CD4-positive, alpha-beta T cell treated with Interleukin-6 for 4 hours (primary cell): ENCODE measurements at regions not wholly inside any gene's neighbourhood (a gene's known extent, or its start where the extent isn't known, plus 50 kb on each side); places are given as distances from the start of the nearest gene placed in this dataset.
"Not testable (repeated sequence)": the region's sequence is repeated elsewhere in the genome, so short reads cannot be mapped to it uniquely, and the experiment has no call there.

Experiments
- DNase-seq: peaks from one replicate; pipeline ENCODE4 v3.0.0-alpha.2; 2020; ENCODE audit warnings: mixed read lengths

DNA sequence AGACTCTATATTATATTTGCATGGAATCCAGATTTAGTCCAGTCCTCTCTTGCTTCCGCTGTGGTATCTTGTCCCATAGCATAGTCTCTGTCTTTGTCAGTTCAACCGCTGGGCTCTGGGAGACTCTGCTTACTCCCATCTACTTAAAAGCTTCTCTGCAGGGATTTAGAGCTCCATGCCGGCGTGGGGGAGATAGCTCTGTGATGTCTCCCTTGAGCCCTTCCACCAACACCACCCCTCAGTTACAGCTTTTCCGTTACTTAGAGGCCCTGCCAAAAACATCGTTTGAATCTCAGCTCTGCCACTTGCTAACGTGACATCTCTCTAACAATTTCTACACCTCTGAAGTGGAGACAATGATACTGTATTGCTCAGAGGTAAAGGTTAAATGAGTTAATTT, 306.1 kb upstream of the ZNF608 start:
- no peak for DNase-seq

GRCh38 chr5:125053179-125053578, 306.7 kb upstream of the ZNF608 start:
- DNase-seq, result no peak

DNA sequence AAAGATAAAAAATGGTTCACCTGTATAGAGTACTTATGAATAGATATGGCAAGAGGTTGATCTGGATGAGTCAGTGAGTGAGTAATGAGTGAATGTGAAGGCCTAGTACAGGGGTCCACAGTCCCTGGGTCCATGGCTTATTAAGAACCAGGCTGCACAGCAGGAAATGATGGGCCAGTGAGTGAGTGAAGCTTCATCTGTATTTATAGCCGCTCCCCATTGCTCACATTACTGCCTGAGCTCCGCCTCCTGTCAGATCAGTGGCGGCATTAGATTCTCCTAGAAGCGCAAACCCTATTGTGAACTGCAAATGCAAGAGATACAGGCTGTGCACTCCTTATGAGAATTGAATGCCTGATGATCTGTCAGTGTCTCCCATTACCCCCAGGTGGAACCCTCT, 307.7 kb upstream of the ZNF608 start:
- DNase-seq, result no peak

GRCh38 chr5:125056671-125057485, 310.4 kb upstream of the ZNF608 start:
- no peak for DNase-seq

GRCh38 chr5:125057912-125058826, 311.7 kb upstream of the ZNF608 start:
- DNase-seq, result no peak

GRCh38 chr5:125059255-125060002, 313.0 kb upstream of the ZNF608 start:
- DNase-seq, result no peak

DNA sequence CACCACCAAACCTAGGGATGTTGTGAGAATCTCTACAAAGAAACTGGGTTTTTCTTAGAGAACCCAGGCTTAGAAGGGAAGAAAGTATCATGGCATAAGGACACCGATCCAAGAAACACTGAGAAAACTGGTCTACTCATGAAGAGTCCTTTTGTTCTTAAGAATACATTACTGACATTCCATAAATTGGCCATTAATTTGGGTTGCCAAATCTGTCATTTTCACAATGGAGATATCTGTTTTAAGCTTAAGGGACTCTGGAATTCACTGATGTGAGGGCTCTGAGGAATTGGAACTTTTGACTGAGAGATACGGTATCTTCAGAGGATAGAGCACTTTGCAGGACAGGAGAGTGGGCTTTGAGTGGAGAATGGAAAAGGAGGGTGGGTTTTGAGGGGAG, 315.3 kb upstream of the ZNF608 start:
- DNase-seq, result no peak

DNA sequence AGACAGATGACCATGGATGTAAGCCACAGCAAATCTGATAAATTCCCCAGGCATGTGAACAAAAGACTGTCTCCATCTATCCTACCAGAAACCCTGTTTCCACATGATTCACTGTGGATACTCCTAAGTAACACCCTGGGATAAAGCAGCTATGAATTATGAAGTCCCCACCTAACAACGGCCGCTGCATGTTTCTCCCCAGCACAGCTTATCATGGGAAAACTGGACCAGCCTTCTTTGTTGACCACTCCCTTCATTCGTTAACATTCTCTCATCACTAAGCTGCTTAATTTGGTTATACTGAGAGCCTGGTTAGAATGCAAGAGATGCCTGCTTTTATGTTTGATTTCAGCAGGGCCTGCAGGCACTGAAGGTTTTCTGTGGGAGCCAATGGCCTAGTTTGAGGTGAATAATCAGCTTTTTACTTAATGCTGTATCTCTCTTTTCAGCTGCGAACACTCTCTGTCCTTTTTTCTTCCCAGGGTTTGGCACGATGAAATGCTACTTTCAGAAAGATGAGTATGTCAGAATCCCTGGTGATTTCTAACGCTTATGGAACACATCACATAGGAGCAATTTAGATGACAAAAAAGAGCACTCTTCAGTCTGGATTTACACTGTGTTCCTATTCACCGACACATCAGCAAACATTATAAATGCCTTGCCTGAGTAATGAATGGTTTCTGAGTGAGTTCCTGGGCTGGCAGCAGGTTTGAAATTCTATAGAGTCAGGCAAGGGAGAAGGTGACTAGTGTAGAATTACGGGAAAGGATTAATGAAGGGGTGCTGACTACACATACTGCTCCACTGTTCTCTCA, 318.4 kb upstream of the ZNF608 start:
- no peak for DNase-seq

- no peak for DNase-seq
Measured at GRCh38 chr5:125065741-125066140, 319.3 kb upstream of the ZNF608 start.

GRCh38 chr5:125070961-125071360, 324.5 kb upstream of the ZNF608 start:
- no peak for DNase-seq

DNA sequence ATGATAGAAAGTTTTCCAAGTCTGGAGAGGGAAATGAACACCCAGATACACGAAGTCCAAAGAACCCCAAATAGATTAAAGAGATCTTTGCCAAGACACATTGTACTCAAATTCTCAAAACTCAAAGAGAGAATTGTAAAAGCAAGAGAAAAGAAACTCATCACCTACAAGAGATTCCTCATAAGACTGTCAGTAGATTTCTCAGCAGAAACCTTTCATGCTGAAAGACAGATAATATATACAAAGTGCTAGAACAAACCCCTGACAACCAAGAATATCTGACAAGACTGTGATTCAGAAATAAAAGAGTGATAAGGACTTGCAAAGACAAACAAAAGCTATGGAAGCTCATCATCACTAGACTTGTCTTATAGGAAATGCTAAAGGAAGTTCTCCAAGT, 326.7 kb upstream of the ZNF608 start:
- DNase-seq, result no peak

DNA sequence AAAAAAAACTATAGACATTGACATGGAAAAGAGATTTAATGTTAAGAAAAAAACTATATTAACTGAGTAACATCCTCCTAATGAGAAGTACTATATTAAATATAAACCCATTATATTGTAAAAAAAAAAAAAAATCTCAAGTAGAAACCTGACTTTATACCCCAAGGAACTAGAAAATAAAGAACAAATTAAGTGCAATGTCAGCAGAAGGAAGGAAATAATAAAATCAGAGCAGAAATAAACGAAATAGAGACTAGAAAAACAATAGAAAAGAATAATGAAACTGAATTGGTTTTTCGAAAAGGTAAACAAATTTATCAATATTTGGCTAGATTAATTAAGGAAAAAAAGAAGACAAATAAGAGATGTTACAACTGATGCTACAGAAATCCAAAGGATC, 329.1 kb upstream of the ZNF608 start:
- no peak for DNase-seq

DNA sequence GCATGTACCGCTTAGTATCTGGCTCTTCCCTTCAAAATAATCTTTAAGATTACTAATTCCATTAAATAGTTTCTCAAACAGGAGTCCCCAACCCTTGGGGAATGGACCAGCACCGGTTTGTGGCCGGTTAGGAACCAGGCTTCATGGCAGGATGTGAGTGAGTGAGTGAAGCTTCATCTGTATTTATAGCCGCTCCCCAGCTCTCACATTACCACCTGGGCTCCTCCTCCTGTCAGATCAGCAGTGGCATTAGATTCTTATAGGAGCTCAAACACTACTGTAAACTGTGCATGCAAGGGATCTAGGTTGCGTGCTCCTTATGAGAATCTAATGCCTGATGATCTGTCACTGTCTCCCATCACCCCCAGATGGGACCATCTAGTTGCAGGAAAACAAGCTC, 332.6 kb upstream of the ZNF608 start:
- DNase-seq, result not testable (repeated sequence)

GRCh38 chr5:125081101-125081500, 334.7 kb upstream of the ZNF608 start:
- no peak for DNase-seq

DNA sequence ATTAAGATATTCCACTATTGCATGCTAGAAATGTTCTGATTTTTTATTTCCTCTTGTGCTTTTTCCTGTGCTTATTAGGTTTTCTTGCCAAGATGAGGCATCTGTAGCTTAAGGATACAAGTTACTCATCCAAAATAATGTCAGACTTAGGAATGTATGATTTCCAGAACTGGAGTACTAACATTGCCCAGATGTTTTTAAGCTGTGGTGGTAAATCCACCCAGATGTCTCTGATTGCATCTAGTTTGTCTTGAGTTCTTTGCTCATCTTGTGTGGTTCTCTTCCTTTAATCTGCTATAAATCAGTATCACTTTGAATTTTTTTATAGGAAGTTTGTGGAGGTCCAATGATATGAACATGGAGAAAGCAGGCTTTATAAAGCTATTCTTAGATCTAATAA, 337.5 kb upstream of the ZNF608 start:
- DNase-seq, result no peak

DNA sequence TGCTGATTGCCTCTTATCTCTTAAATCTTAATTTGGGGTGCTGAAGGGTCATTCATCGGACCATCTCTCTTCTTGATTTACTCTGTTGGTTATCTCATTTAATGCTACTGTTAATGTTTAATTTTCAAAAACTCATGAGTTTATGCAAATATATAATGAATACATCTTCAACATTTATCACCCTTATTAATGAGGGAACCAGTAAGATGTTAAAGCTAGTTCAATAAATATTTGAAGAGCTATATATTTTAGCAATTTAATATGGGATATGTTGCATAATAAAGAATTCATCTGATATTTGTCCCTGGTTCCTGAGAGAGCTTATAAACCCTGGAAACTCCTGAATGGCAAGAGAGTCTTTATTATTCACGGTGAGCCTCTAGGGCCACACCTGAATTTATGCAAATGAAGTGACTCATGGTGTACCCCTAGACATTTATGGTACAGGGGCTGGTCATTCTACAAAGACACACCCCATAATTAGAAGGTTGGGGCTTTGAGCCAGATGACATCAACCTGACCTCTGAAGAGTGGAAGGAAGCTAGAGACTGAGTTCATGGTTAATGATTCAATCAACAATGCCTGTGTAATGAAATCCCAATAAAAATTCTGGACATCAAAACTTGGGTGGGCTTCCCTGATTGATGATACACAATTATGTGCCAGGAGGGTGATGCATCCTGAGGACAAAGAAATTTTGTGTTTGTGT, 339.5 kb upstream of the ZNF608 start:
- DNase-seq, result no peak

GRCh38 chr5:125088522-125089105, 342.2 kb upstream of the ZNF608 start:
- DNase-seq, result no peak

DNA sequence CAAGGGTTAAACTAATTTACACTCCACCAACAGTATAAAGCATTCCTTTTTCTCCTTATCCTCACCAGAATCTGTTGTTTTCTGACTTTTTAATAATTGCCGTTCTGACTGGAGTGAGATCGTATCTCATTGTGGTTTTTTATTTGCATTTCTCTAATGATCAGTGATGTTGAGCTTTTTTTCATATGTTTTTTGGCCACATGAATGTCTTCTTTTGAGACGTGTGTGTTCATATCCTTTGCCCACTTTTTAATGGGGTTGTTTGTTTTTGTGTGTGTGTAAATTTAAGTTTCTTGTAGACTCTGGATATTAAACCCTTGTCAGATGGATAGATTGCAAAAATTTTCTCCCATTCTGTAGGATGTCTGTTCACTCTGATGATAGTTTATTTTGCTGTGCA, 345.7 kb upstream of the ZNF608 start:
- DNase-seq, result not testable (repeated sequence)

DNA sequence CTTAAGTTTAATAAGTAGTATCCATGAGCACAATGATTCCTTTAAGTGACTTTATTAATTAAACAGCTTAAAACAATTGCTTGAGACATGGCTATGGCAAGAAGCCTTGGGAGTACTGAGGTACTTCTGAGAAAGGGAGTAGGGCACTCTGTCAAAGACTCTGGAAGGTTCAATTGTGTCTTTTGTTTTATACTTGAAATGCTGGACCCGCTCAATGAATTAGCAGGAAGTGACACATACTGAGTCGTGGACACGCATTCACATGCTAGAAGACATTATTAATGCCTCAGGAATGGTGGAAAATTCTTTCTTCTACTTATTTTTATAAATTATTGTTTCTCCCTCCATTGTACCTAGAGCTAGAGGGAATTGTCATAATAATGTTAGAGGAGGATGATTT, 347.3 kb upstream of the ZNF608 start:
- DNase-seq, result no peak

DNA sequence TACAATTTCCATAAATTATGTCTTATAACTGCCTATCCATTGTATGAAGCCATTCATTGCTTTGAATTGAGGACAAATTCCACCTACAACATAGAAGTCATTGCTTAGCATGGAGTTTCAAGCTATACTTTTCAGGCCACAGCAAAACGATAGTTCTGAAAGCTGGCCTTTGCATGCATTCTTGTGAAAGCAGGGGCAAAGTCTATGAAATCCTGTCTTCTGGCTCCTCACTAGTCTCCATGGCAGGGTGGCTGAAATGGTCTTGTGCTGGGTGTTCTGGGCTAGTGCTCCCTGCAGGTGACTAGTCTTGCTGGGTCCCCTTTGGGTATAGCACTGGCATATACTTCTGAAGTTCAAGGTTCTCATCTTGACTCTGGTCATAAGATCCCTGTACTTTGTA, 353.9 kb upstream of the ZNF608 start:
- DNase-seq, result no peak

- no peak for DNase-seq
Measured at GRCh38 chr5:125100951-125101350, 354.5 kb upstream of the ZNF608 start.
